ENCODE measurements at regions not wholly inside any gene's neighbourhood (a gene's known extent, or its start where the extent isn't known, plus 50 kb on each side); places are given as distances from the start of the nearest gene placed in this dataset.
"Not testable (repeated sequence)": the region's sequence is repeated elsewhere in the genome, so short reads cannot be mapped to it uniquely, and the experiment has no call there.

DNA sequence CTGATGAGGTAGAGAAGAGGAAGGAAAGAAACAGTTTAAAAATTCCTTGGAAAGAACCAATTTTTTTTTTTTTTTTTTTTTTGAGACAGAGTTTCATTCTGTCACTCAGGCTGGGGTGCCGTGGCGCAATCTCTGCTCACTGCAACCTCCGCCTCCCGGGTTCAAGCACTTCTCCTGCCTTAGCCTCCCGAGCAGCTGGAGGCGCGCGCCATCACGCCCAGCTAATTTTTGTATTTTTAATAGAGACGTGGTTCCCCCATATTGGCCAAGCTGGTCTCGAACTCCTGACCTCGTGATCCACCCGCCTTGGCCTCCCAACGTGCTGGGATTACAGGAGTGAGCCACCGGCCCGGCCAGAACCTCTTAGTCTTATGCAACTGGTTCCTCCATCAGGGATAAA, 951.6 kb upstream of the CNTN5 start:
- not testable (repeated sequence) for TF ChIP-seq CTCF (IDR thresholded peaks at IDR 0.05; ENCODE audit: low read length); EZH2 (IDR thresholded peaks at IDR 0.05; ENCODE audit: borderline replicate concordance, low read length)
